OCI-LY1 (cell line): ENCODE measurements at regions not wholly inside any gene's neighbourhood (a gene's known extent, or its start where the extent isn't known, plus 50 kb on each side); places are given as distances from the start of the nearest gene placed in this dataset.

Experiments used
- H2AFZ ChIP-seq: fragments of 200-600 bp; sonication (generic), shearing (Covaris generic); 2 replicates; pipeline ENCODE4 v1.6.0; 2014; ENCODE audit warnings: antibody characterized with exemption, mild to moderate bottlenecking, low read length
- H3F3A ChIP-seq: fragments of 200-600 bp; sonication (generic), shearing (Covaris generic); 2 replicates; pipeline ENCODE4 v1.6.0; 2014; ENCODE audit warnings: mild to moderate bottlenecking, antibody characterized with exemption, low read length, moderate library complexity; ENCODE audit not compliant: insufficient read depth
- H3K27ac ChIP-seq: fragments of 200-600 bp; sonication (generic); 2 replicates; pipeline ENCODE4 v1.5.1; 2014; ENCODE audit warnings: low read length, mixed run types, mild to moderate bottlenecking, low read depth; ENCODE audit not compliant: poor library complexity, severe bottlenecking
- H3K27me3 ChIP-seq: fragments of 200-600 bp; sonication (generic); 2 replicates; pipeline ENCODE4 v1.6.0; 2014; ENCODE audit warnings: antibody characterized with exemption, mild to moderate bottlenecking, low read length, moderate library complexity; ENCODE audit not compliant: insufficient read depth
- H3K36me3 ChIP-seq: fragments of 200-600 bp; sonication (generic); 2 replicates; pipeline ENCODE4 v1.6.1; 2014; ENCODE audit warnings: mild to moderate bottlenecking, antibody characterized with exemption, low read length, moderate library complexity, mixed read lengths; ENCODE audit not compliant: insufficient read depth
- H3K4me1 ChIP-seq: fragments of 200-600 bp; sonication (generic); 2 replicates; pipeline ENCODE4 v1.5.1; 2014; ENCODE audit warnings: mild to moderate bottlenecking, low read length, moderate library complexity; ENCODE audit not compliant: insufficient read depth, severe bottlenecking
- H3K4me2 ChIP-seq: fragments of 200-600 bp; sonication (generic), shearing (Covaris generic); 2 replicates; pipeline ENCODE4 v1.6.1; 2014; ENCODE audit warnings: low read length
- H3K4me3 ChIP-seq: fragments of 200-600 bp; sonication (generic); 2 replicates; pipeline ENCODE4 v1.5.1; 2014; ENCODE audit warnings: low read length, low read depth, mild to moderate bottlenecking, mixed read lengths; ENCODE audit not compliant: poor library complexity, severe bottlenecking
- H3K79me2 ChIP-seq: fragments of 200-600 bp; shearing (Covaris generic); 2 replicates; pipeline ENCODE4 v1.6.1; 2016; ENCODE audit warnings: mixed run types, low read length, mixed read lengths; ENCODE audit not compliant: insufficient read depth
- H3K9ac ChIP-seq: fragments of 200-600 bp; sonication (generic), shearing (Covaris generic); 2 replicates; pipeline ENCODE4 v1.6.1; 2014; ENCODE audit warnings: mild to moderate bottlenecking, low read length, mixed read lengths
- H3K9me2 ChIP-seq: fragments of 200-600 bp; sonication (generic), shearing (Covaris generic); 2 replicates; pipeline ENCODE4 v1.6.1; 2014; ENCODE audit warnings: low read depth, mild to moderate bottlenecking, low read length, mixed read lengths
- H3K9me3 ChIP-seq: fragments of 200-600 bp; shearing (Covaris generic); 2 replicates; pipeline ENCODE4 v1.6.1; 2014; ENCODE audit warnings: low read length, mixed read lengths
- H4K20me1 ChIP-seq: fragments of 200-600 bp; sonication (generic), shearing (Covaris generic); 2 replicates; pipeline ENCODE4 v1.6.0; 2016; ENCODE audit warnings: mild to moderate bottlenecking, low read length; ENCODE audit not compliant: insufficient read depth
- EZH2 ChIP-seq: fragments of 200-600 bp; sonication (generic), shearing (Covaris generic); IDR thresholded peaks from 2 replicates; pipeline ENCODE4 v1.8.0; 2017; ENCODE audit warnings: borderline replicate concordance, mixed run types, mild to moderate bottlenecking, antibody characterized with exemption, low read length, moderate library complexity, mixed read lengths
- TF ChIP-seq, protein P1 (sequence below): fragments of 200-600 bp; sonication (generic), shearing (Covaris generic); IDR thresholded peaks from 2 replicates; pipeline ENCODE4 v1.5.1; 2017; ENCODE audit warnings: mild to moderate bottlenecking, antibody characterized with exemption, low read length, moderate library complexity, mixed read lengths

DNA sequence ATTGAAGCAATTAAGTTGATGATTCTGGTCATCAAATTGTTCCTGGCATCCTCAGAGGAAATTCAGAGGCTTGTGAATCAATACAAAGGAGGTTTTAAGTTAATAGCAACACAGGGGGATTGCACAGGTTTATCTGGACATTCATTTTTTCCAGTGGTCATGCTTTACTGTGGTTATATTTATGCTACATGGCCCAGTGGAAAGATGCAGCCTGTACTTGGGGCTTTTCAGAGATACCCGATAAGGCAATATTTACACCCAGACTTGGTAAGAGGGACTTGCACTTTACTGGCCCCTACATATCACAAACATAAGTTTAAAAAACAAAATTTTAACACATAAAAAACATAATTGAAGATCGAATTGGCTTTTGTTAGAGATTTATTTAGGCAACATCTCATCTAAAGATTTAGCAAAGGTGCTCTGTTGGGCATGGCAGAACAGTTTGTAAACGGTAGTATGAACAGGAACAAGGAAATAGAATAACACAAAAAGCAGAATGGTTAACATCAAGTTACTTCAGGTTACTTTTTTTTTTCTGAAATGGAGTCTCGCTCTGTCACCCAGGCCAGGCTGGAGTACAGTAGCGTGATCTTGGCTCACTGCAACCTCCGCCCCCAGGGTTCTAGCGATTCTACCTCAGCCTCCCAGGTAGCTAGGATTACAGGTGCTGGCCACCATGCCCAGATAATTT is 49.7 kb upstream of the GLDC start:
- no peak overlapping the region for H3K9ac ChIP-seq
- peaks cover 38% of the 10 kb centered on the region for H3K4me1 ChIP-seq
- no peaks in the 10 kb centered on the region for H3K9me3 ChIP-seq
- H3K36me3 ChIP-seq: no peaks in the 10 kb centered on the region
- no peaks in the 10 kb centered on the region for H3K79me2 ChIP-seq
- H4K20me1 ChIP-seq: no peaks in the 10 kb centered on the region
- no peak overlapping the region for H3K4me3 ChIP-seq
- no peaks in the 10 kb centered on the region for H3K9me2 ChIP-seq
- H2AFZ ChIP-seq: 0 out of 2 replicates have a peak overlapping the region, but pooled peaks have one; percentile 6
- peak overlapping the region; percentile 18 for H3K27ac ChIP-seq
- H3K4me2 ChIP-seq: no peak overlapping the region
- no peaks in the 10 kb centered on the region for H3F3A ChIP-seq
- TF ChIP-seq EZH2: no peak
- TF ChIP-seq, protein P1, sequence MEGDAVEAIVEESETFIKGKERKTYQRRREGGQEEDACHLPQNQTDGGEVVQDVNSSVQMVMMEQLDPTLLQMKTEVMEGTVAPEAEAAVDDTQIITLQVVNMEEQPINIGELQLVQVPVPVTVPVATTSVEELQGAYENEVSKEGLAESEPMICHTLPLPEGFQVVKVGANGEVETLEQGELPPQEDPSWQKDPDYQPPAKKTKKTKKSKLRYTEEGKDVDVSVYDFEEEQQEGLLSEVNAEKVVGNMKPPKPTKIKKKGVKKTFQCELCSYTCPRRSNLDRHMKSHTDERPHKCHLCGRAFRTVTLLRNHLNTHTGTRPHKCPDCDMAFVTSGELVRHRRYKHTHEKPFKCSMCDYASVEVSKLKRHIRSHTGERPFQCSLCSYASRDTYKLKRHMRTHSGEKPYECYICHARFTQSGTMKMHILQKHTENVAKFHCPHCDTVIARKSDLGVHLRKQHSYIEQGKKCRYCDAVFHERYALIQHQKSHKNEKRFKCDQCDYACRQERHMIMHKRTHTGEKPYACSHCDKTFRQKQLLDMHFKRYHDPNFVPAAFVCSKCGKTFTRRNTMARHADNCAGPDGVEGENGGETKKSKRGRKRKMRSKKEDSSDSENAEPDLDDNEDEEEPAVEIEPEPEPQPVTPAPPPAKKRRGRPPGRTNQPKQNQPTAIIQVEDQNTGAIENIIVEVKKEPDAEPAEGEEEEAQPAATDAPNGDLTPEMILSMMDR: no peak
- H3K27me3 ChIP-seq: no peaks in the 10 kb centered on the region
